CD14-positive monocyte (primary cell): ENCODE measurements at regions not wholly inside any gene's neighbourhood (a gene's known extent, or its start where the extent isn't known, plus 50 kb on each side); places are given as distances from the start of the nearest gene placed in this dataset.

ENCODE experiments used
- DNase-seq, 3 donors: peaks; one replicate each; pipeline ENCODE4 v3.0.0-alpha.2; 2011 to 2022
- H2AFZ ChIP-seq: 2 replicates; pipeline ENCODE4 v1.6.0; 2012; ENCODE audit warnings: mild to moderate bottlenecking, low read depth, low read length, inconsistent platforms; ENCODE audit not compliant: insufficient read depth, poor library complexity, severe bottlenecking
- H3K27ac ChIP-seq, 2 donors: 1 replicate in 1 of 2; 2 replicates in 1 of 2; pipeline ENCODE4 v1.5.1; 2012 to 2013; ENCODE audit warnings: low read length in 2 of 2, control low read depth in 1 of 2, inconsistent platforms in 1 of 2, low read depth in 1 of 2, mild to moderate bottlenecking in 1 of 2
- H3K27me3 ChIP-seq, 2 donors: one replicate each; pipeline versions ENCODE4 v1.6.0 to v1.6.1; 2011 to 2013; ENCODE audit warnings: low read length in 2 of 2; ENCODE audit not compliant: control insufficient read depth in 2 of 2, insufficient read depth in 2 of 2
- H3K36me3 ChIP-seq, 2 donors: replicated peaks in 1 of 2; 1 replicate in 1 of 2; 2 replicates in 1 of 2; pipeline versions ENCODE4 v1.5.1 to v1.6.1; 2012 to 2013; ENCODE audit warnings: low read length in 2 of 2, control low read depth in 1 of 2, inconsistent platforms in 1 of 2, mild to moderate bottlenecking in 1 of 2; ENCODE audit not compliant: insufficient read depth in 2 of 2, control insufficient read depth in 1 of 2
- H3K4me1 ChIP-seq, 2 donors: 1 replicate in 1 of 2; 2 replicates in 1 of 2; pipeline versions ENCODE4 v1.5.1 to v1.6.1; 2012 to 2013; ENCODE audit warnings: low read length in 2 of 2, control low read depth in 1 of 2, inconsistent platforms in 1 of 2, mild to moderate bottlenecking in 1 of 2, moderate library complexity in 1 of 2; ENCODE audit not compliant: insufficient read depth in 2 of 2, control insufficient read depth in 1 of 2
- H3K4me2 ChIP-seq: replicated peaks from 2 replicates; pipeline ENCODE3; 2012; ENCODE audit warnings: low read length, moderate library complexity, mild to moderate bottlenecking; ENCODE audit not compliant: poor library complexity, severe bottlenecking; ENCODE audit errors: extremely low read depth
- H3K4me3 ChIP-seq, 3 experiments: fragments of 200-600 bp in 1 of 3; sonication (generic) in 1 of 3; replicated peaks in 1 of 3; 1 replicate in 2 of 3; 2 replicates in 1 of 3; pipeline ENCODE4 v1.5.1; 2011 to 2013; ENCODE audit warnings: low read length in 3 of 3, mild to moderate bottlenecking in 3 of 3, control low read depth in 2 of 3, low read depth in 2 of 3, inconsistent platforms in 1 of 3, moderate library complexity in 1 of 3
- H3K79me2 ChIP-seq: 2 replicates; pipeline ENCODE4 v1.6.0; 2012; ENCODE audit warnings: mild to moderate bottlenecking, control low read depth, inconsistent platforms, low read length, moderate library complexity; ENCODE audit not compliant: insufficient read depth
- H3K9ac ChIP-seq: 2 replicates; pipeline ENCODE4 v1.6.0; 2017; ENCODE audit warnings: low read length, mild to moderate bottlenecking; ENCODE audit not compliant: insufficient read depth, poor library complexity, severe bottlenecking
- H3K9me3 ChIP-seq, 2 donors: replicated peaks in 1 of 2; 1 replicate in 1 of 2; 2 replicates in 1 of 2; pipeline versions ENCODE4 v1.5.1 to v1.6.1; 2012 to 2013; ENCODE audit warnings: low read length in 2 of 2, control low read depth in 1 of 2; ENCODE audit not compliant: control insufficient read depth in 1 of 2, insufficient read depth in 1 of 2
- H4K20me1 ChIP-seq: 2 replicates; pipeline ENCODE4 v1.6.0; 2012; ENCODE audit warnings: mild to moderate bottlenecking, low read length, control low read depth, moderate library complexity; ENCODE audit not compliant: insufficient read depth
- H3K27ac Mint-ChIP-seq, 7 donors: one replicate each; pipeline ENCODE4 v1.8.0; 2020; ENCODE audit warnings: mild to moderate bottlenecking in 7 of 7, mixed read lengths in 7 of 7, moderate library complexity in 6 of 7, inconsistent platforms in 2 of 7
- H3K27me3 Mint-ChIP-seq, 3 donors: one replicate each; pipeline ENCODE4 v1.8.0; 2021 to 2022; ENCODE audit warnings: low read depth in 3 of 3, mild to moderate bottlenecking in 3 of 3, mixed read lengths in 3 of 3, moderate library complexity in 3 of 3, inconsistent platforms in 1 of 3
- H3K36me3 Mint-ChIP-seq, 2 donors: one replicate each; pipeline ENCODE4 v1.8.0; 2020; ENCODE audit warnings: mixed read lengths in 2 of 2, inconsistent platforms in 1 of 2, mild to moderate bottlenecking in 1 of 2
- H3K4me1 Mint-ChIP-seq: one replicate; pipeline ENCODE4 v1.8.0; 2020; ENCODE audit warnings: mild to moderate bottlenecking, mixed read lengths
- H3K4me3 Mint-ChIP-seq, 2 donors: one replicate each; pipeline ENCODE4 v1.8.0; 2020; ENCODE audit warnings: mild to moderate bottlenecking in 2 of 2, mixed read lengths in 2 of 2, moderate library complexity in 1 of 2
- H3K9me3 Mint-ChIP-seq, 7 donors: one replicate each; pipeline ENCODE4 v1.8.0; 2020 to 2022; ENCODE audit warnings: mixed read lengths in 7 of 7, mild to moderate bottlenecking in 6 of 7, moderate library complexity in 6 of 7, inconsistent platforms in 2 of 7
- WGBS: methylation state at CpG from one replicate; pipeline ENCODE4 v1.1.5; 2013; ENCODE audit warnings: missing lambda C conversion rate; ENCODE audit not compliant: insufficient coverage; 5-methylcytosine and 5-hydroxymethylcytosine counted together
- intact Hi-C, 2 donors: fragments of 100-400 bp; cut with micrococcal nuclease; formaldehyde crosslinking; loops; one replicate each; pipeline versions ENCODE4 v1.15.0 to v1.15.1; 2023
- TF ChIP-seq, protein P1 (sequence below): fragments of 200-600 bp; IDR thresholded peaks from one replicate; pipeline ENCODE4 v1.8.0; 2022; ENCODE audit warnings: antibody characterized with exemption, mild to moderate bottlenecking

DNA sequence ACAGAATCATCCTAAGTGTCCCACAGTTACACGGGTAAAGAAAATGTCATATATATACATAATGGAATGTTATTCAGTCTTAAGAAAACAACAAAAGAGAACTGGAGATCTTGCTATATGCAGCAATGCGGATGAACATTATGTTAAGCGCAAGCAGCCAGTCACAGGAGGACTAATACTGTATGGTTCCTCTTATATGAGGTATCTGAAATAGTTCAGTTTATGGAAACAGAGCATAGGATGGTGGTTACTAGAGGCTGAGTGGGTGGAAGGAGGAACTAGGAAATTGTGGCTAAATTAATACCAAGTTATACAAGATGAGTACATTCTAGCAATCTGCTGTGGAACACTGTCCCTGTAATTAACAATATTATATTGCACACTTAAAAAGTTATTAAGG, 834.3 kb downstream of the KCNT2 start:
- no peak overlapping the region for H3K4me3 ChIP-seq
- no peak overlapping the region for H2AFZ ChIP-seq
- Mint-ChIP-seq H3K27me3 (no peaks in the 10 kb centered on the region), H3K9me3 (peaks cover 0 to 2% (median 0%) of the 10 kb centered on the region in 7 donors), H3K4me1 (no peaks in the 10 kb centered on the region), H3K27ac (no peak overlapping the region), H3K36me3 (no peaks in the 10 kb centered on the region), H3K4me3 (no peak overlapping the region)
- TF ChIP-seq, protein P1, sequence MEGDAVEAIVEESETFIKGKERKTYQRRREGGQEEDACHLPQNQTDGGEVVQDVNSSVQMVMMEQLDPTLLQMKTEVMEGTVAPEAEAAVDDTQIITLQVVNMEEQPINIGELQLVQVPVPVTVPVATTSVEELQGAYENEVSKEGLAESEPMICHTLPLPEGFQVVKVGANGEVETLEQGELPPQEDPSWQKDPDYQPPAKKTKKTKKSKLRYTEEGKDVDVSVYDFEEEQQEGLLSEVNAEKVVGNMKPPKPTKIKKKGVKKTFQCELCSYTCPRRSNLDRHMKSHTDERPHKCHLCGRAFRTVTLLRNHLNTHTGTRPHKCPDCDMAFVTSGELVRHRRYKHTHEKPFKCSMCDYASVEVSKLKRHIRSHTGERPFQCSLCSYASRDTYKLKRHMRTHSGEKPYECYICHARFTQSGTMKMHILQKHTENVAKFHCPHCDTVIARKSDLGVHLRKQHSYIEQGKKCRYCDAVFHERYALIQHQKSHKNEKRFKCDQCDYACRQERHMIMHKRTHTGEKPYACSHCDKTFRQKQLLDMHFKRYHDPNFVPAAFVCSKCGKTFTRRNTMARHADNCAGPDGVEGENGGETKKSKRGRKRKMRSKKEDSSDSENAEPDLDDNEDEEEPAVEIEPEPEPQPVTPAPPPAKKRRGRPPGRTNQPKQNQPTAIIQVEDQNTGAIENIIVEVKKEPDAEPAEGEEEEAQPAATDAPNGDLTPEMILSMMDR, result no peak
- no peak for DNase-seq
- no peaks in the 10 kb centered on the region for H4K20me1 ChIP-seq
- no peak overlapping the region for H3K9ac ChIP-seq
- no peak overlapping the region for H3K27ac ChIP-seq
- no peaks in the 10 kb centered on the region for H3K79me2 ChIP-seq
- no peaks in the 10 kb centered on the region for H3K36me3 ChIP-seq
- no peaks in the 10 kb centered on the region for H3K27me3 ChIP-seq
- no peaks in the 10 kb centered on the region for H3K4me1 ChIP-seq
- H3K4me2 ChIP-seq, result no peak overlapping the region
- H3K9me3 ChIP-seq, result no peaks in the 10 kb centered on the region
- intact Hi-C loops, result no loop called here
- WGBS, result 86% methylated on average over 2 of the region's 3 CpGs

DNA sequence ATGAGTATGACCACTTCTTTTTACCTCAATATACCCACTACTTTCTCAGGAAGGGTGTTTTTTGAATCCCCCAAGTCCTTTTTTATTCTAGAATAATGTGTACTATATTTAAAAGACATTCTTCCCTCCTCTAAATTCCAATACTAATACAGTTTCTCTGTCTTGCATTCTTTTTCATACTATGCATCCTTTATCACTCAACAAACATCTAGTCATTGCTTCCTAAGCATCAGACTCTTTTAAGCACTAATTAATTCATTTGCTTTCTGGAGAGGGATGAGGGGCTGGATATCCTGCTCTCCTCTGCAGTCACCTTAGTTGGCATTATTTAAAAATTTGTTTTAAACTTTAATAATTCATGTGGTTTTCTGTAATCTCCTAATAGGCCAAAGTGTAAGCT, 838.8 kb downstream of the KCNT2 start:
- no peaks in the 10 kb centered on the region for H3K79me2 ChIP-seq
- TF ChIP-seq, protein P1, result no peak
- H3K27me3 ChIP-seq, result no peaks in the 10 kb centered on the region
- H3K9me3 ChIP-seq, result no peaks in the 10 kb centered on the region
- H3K27ac Mint-ChIP-seq, result no peak overlapping the region
- H3K4me3 ChIP-seq, result no peak overlapping the region
- no peaks in the 10 kb centered on the region for H3K36me3 Mint-ChIP-seq
- H3K4me1 Mint-ChIP-seq, result no peaks in the 10 kb centered on the region
- H3K9ac ChIP-seq, result no peak overlapping the region
- no peak overlapping the region for H3K27ac ChIP-seq
- no peaks in the 10 kb centered on the region for H3K4me1 ChIP-seq
- no peak overlapping the region for H2AFZ ChIP-seq
- no peak overlapping the region for H3K4me2 ChIP-seq
- no peak overlapping the region for H3K4me3 Mint-ChIP-seq
- intact Hi-C loops, result no loop called here
- DNase-seq, result no peak
- H3K9me3 Mint-ChIP-seq, result peaks cover 0 to 2% (median 0%) of the 10 kb centered on the region in 7 donors
- H4K20me1 ChIP-seq, result no peaks in the 10 kb centered on the region
- no peaks in the 10 kb centered on the region for H3K36me3 ChIP-seq
- no peaks in the 10 kb centered on the region for H3K27me3 Mint-ChIP-seq
